ENCODE measurements at regions not wholly inside any gene's neighbourhood (a gene's known extent, or its start where the extent isn't known, plus 50 kb on each side); places are given as distances from the start of the nearest gene placed in this dataset.

GRCh38 chr15:69818529-69818928, 279.2 kb downstream of the TLE3 start:
- Histone ChIP-seq H3K9me3 (no peaks in the 10 kb centered on the region), H3K4me1 (no peaks in the 10 kb centered on the region), H3K27ac (no peak overlapping the region), H3K4me3 (no peak overlapping the region), H3K4me2 (no peak overlapping the region)
- DNase-seq (ENCODE audit: low read depth in 1 of 2, low spot score in 1 of 2) (no peak), FAIRE-seq (no peak), ATAC-seq (no peak)
- ChIA-PET CTCF (interaction anchor here (1.6 kb wide), 1 partner anchor 8 kb away, joined by 3 read pairs; no protein-coding TSS in a partner anchor), POLR2A (no interaction called here)
- no peak for TF ChIP-seq ATOH8 (CRISPR knock-in tag; IDR thresholded peaks at IDR 0.05; ENCODE audit: low read depth)
- no peak for TF ChIP-seq ZNF302 (CRISPR knock-in tag; IDR thresholded peaks at IDR 0.05)
- no peak for TF ChIP-seq MAFK (IDR thresholded peaks at IDR 0.05; ENCODE audit: partially characterized antibody)
- no peak for TF ChIP-seq CEBPB (IDR thresholded peaks at IDR 0.05)
- TF ChIP-seq ZFP36 (IDR thresholded peaks at IDR 0.05; ENCODE audit: borderline replicate concordance, partially characterized antibody) = no peak
- TF ChIP-seq POLR2A (IDR thresholded peaks at IDR 0.05; ENCODE audit: low read length) = no peak
- no peak for TF ChIP-seq CBX2 (IDR thresholded peaks at IDR 0.05; ENCODE audit: borderline replicate concordance, low read depth)
- TF ChIP-seq ESRRA (IDR thresholded peaks at IDR 0.05; ENCODE audit: borderline replicate concordance, low read length) = no peak
- no peak for TF ChIP-seq RNF2 (IDR thresholded peaks at IDR 0.05; ENCODE audit: borderline replicate concordance, low read depth)
- no peak for TF ChIP-seq RCOR1 (IDR thresholded peaks at IDR 0.05; ENCODE audit: low read depth, low read length)
- TF ChIP-seq ZSCAN20 (CRISPR knock-in tag; IDR thresholded peaks at IDR 0.05) = no peak
- no peak for TF ChIP-seq PHF8 (IDR thresholded peaks at IDR 0.05; ENCODE audit: borderline replicate concordance, low read depth)
- no peak for TF ChIP-seq RFX5 (IDR thresholded peaks at IDR 0.05)
- TF ChIP-seq E2F6 (IDR thresholded peaks at IDR 0.05; ENCODE audit: borderline replicate concordance, low read depth) = no peak
- 44% methylated on average over 8 of the region's 8 CpGs for WGBS (ENCODE audit: missing lambda C conversion rate)

- TF ChIP-seq HES2 (IDR thresholded peaks at IDR 0.05) = no peak
- no peak for TF ChIP-seq FOSB (CRISPR knock-in tag; IDR thresholded peaks at IDR 0.05)
- no peak for TF ChIP-seq TFCP2L1 (CRISPR knock-in tag; IDR thresholded peaks at IDR 0.05)
- Histone ChIP-seq H3K4me2 (no peak overlapping the region), H3K4me3 (no peak overlapping the region), H3K4me1 (no peaks in the 10 kb centered on the region), H3K27ac (no peak overlapping the region), H3K9me3 (no peaks in the 10 kb centered on the region)
- ATAC-seq (no peak), DNase-seq (ENCODE audit: low read depth in 1 of 2, low spot score in 1 of 2) (no peak), FAIRE-seq (no peak)
- ChIA-PET CTCF (interaction anchor here (1.3 to 1.4 kb wide), 2 partner anchors 10 to 69 kb away, joined by 3 to 4 read pairs; no protein-coding TSS in a partner anchor), POLR2A (no interaction called here)
- WGBS (ENCODE audit: missing lambda C conversion rate) = 57% methylated on average over 3 of the region's 3 CpGs
Measured at GRCh38 chr15:69819371-69819770, 278.3 kb downstream of the TLE3 start.

DNA sequence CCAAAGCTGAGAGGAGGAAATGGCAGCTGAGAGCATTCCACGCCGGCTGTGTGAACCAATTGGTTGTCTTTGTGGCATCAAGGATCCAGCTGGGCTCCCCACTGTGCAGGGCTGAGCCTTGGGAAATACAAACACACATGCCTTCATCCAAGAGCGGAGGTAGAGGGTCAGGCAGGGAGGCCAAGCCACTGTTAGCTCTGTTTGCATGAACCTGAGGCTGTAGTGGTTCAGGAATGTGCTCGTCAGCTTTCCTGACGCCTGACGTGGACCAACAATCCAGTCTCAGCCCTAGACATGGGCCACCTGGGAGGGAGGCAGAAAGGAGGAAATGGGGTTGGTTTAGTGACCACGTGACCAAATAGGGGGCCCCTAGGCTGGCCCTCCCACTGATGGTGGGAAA, 276.9 kb downstream of the TLE3 start:
- H3K27ac ChIP-seq = no peak overlapping the region
- ChIA-PET CTCF (interaction anchor here (0.6 to 1.3 kb wide), 3 partner anchors 8 to 67 kb away, joined by 3 to 4 read pairs (median 3); no protein-coding TSS in a partner anchor), POLR2A (interaction anchor here (0.6 kb wide), 1 partner anchor 19 kb away, joined by 3 read pairs; no protein-coding TSS in a partner anchor)
- ATAC-seq (no peak), DNase-seq (ENCODE audit: low read depth in 1 of 2, low spot score in 1 of 2) (no peak), FAIRE-seq (no peak)
- 59% methylated on average over 7 of the region's 7 CpGs for WGBS (ENCODE audit: missing lambda C conversion rate)
- H3K4me1 ChIP-seq = no peaks in the 10 kb centered on the region
- H3K9me3 ChIP-seq = no peaks in the 10 kb centered on the region
- H3K4me2 ChIP-seq = no peak overlapping the region
- no peak overlapping the region for H3K4me3 ChIP-seq
- no peak for TF ChIP-seq PHF8 (IDR thresholded peaks at IDR 0.05; ENCODE audit: borderline replicate concordance, low read depth)
- TF ChIP-seq NPAS2 (CRISPR knock-in tag; IDR thresholded peaks at IDR 0.05; ENCODE audit: borderline replicate concordance) = no peak
- no peak for TF ChIP-seq MAZ (IDR thresholded peaks at IDR 0.05; ENCODE audit: borderline replicate concordance, low read depth, low read length)
- TF ChIP-seq MYC (IDR thresholded peaks at IDR 0.05; ENCODE audit: borderline replicate concordance, low read length) = no peak
- no peak for TF ChIP-seq GATA3 (IDR thresholded peaks at IDR 0.05; ENCODE audit: borderline replicate concordance)
- TF ChIP-seq HEYL (CRISPR knock-in tag; IDR thresholded peaks at IDR 0.05) = no peak
- TF ChIP-seq HOXA7 (CRISPR knock-in tag; IDR thresholded peaks at IDR 0.05) = no peak
- no peak for TF ChIP-seq ZFP36 (IDR thresholded peaks at IDR 0.05; ENCODE audit: borderline replicate concordance, partially characterized antibody)
- TF ChIP-seq KDM5A (IDR thresholded peaks at IDR 0.05) = no peak
- no peak for TF ChIP-seq CBX8 (IDR thresholded peaks at IDR 0.05)
- TF ChIP-seq ELK1 (IDR thresholded peaks at IDR 0.05; ENCODE audit: low read depth, low read length) = no peak
- no peak for TF ChIP-seq CEBPB (IDR thresholded peaks at IDR 0.05)
- no peak for TF ChIP-seq HMGXB4 (CRISPR knock-in tag; IDR thresholded peaks at IDR 0.05; ENCODE audit: borderline replicate concordance)
- TF ChIP-seq E2F6 (IDR thresholded peaks at IDR 0.05; ENCODE audit: borderline replicate concordance, low read depth) = no peak
- TF ChIP-seq RARB (CRISPR knock-in tag; IDR thresholded peaks at IDR 0.05) = no peak
